ENCODE measurements at regions not wholly inside any gene's neighbourhood (a gene's known extent, or its start where the extent isn't known, plus 50 kb on each side); places are given as distances from the start of the nearest gene placed in this dataset.

- Histone ChIP-seq H4K91ac (replicated peaks; ENCODE audit: insufficient read length, low read length) (no peak overlapping the region), H2BK15ac (ENCODE audit: low read length) (no peak overlapping the region), H2BK12ac (ENCODE audit: low read depth, low read length) (no peak overlapping the region), H2AK5ac (ENCODE audit: low read depth, low read length) (no peak overlapping the region), H3K79me2 (ENCODE audit: control insufficient read depth in 1 of 2, insufficient read depth in 2 of 2, low read length in 2 of 2) (no peaks in the 10 kb centered on the region), H3K4me3 (ENCODE audit: extremely low read depth in 1 of 4, insufficient read depth in 2 of 4, low read depth in 3 of 4, low read length in 4 of 4) (no peak overlapping the region), H3K4ac (replicated peaks; ENCODE audit: insufficient read length, low read depth, low read length) (no peak overlapping the region), H3K23ac (ENCODE audit: insufficient read length) (no peak overlapping the region), H3K4me1 (replicated peaks in 1 of 4; ENCODE audit: control insufficient read depth in 3 of 4, insufficient read depth in 4 of 4, low read length in 3 of 4) (no peaks in the 10 kb centered on the region; a peak in 1 of 7 replicates), H3K36me3 (ENCODE audit: control insufficient read depth in 2 of 4, insufficient read depth in 4 of 4, low read length in 3 of 4) (no peaks in the 10 kb centered on the region), H2BK20ac (ENCODE audit: low read length) (no peak overlapping the region), H4K20me1 (replicated peaks in 1 of 2; ENCODE audit: control insufficient read depth in 1 of 2, insufficient read depth in 2 of 2, low read length in 2 of 2) (no peaks in the 10 kb centered on the region), H3K27me3 (replicated peaks in 1 of 4; ENCODE audit: control insufficient read depth in 3 of 4, extremely low read depth in 1 of 4, insufficient read depth in 3 of 4, low read length in 3 of 4) (no peaks in the 10 kb centered on the region), H4K8ac (ENCODE audit: extremely low read depth, insufficient read depth, low read length) (no peak overlapping the region), H3K23me2 (ENCODE audit: low read depth, low read length) (no peaks in the 10 kb centered on the region), H3K14ac (ENCODE audit: insufficient read length) (no peak overlapping the region), H3K79me1 (ENCODE audit: low read depth, low read length) (no peaks in the 10 kb centered on the region), H3K4me2 (ENCODE audit: insufficient read depth in 1 of 2, low read depth in 2 of 2, low read length in 2 of 2) (no peak overlapping the region), H3K27ac (ENCODE audit: low read depth, low read length) (no peak overlapping the region), H3K18ac (ENCODE audit: extremely low read depth, low read length) (no peak overlapping the region), H3K9me3 (ENCODE audit: insufficient read depth in 2 of 2, low read depth in 1 of 2, low read length in 1 of 2) (no peaks in the 10 kb centered on the region), H2AFZ (ENCODE audit: low read length) (no peak overlapping the region), H2BK120ac (replicated peaks; ENCODE audit: low read depth, low read length) (no peak overlapping the region), H3K9ac (replicated peaks in 1 of 4; ENCODE audit: extremely low read depth in 1 of 4, low read depth in 3 of 4, low read length in 3 of 4) (no peak overlapping the region), H3K56ac (replicated peaks; ENCODE audit: insufficient read length, low read depth, low read length) (no peak overlapping the region), H4K5ac (ENCODE audit: insufficient read length, low read depth, low read length) (no peak overlapping the region), H2BK5ac (ENCODE audit: low read depth, low read length) (no peak overlapping the region)
- DNase-seq (ENCODE audit: low read depth in 1 of 2, low spot score in 2 of 2) (no peak), FAIRE-seq (no peak)
- ChIA-PET POLR2A (ENCODE audit: partially characterized antibody) (no interaction called here), CTCF (ENCODE audit: partially characterized antibody) (interaction anchor here (0.9 to 4.4 kb wide), 2 partner anchors 101 to 130 kb away, joined by 3 to 40 read pairs; no protein-coding TSS in a partner anchor)
- WGBS, 2 experiments (ENCODE audit: extremely low coverage in 1 of 2, insufficient coverage in 1 of 2, insufficient read length in 1 of 2, insufficient replicate concordance in 2 of 2, low coverage in 1 of 2, low lambda C conversion rate in 2 of 2, missing lambda C conversion rate in 1 of 2), result 89% methylated on average over 6 of the region's 6 CpGs; no CpG with 5 or more reads in 1 of the 2 experiments
- no peak for TF ChIP-seq CBX8 (IDR thresholded peaks at IDR 0.05; ENCODE audit: borderline replicate concordance, low read depth, low read length)
- no peak for TF ChIP-seq EGR1 (IDR thresholded peaks at IDR 0.05; ENCODE audit: borderline replicate concordance, low read depth, low read length)
- TF ChIP-seq GABPA (IDR thresholded peaks at IDR 0.05; ENCODE audit: borderline replicate concordance, insufficient read depth, low read length), result no peak
- TF ChIP-seq YY1 (IDR thresholded peaks at IDR 0.05; ENCODE audit: low read depth, low read length), result no peak
- no peak for TF ChIP-seq POU5F1 (IDR thresholded peaks at IDR 0.05; ENCODE audit: low read depth, low read length)
- TF ChIP-seq JUND (IDR thresholded peaks at IDR 0.05; ENCODE audit: low read length), result no peak
- TF ChIP-seq RFX5 (IDR thresholded peaks at IDR 0.05; ENCODE audit: borderline replicate concordance, low read depth, low read length), result no peak
- no peak for TF ChIP-seq SP4 (IDR thresholded peaks at IDR 0.05; ENCODE audit: low read length)
Measured at GRCh38 chr12:76690921-76691700, 72.8 kb upstream of the ZDHHC17 start.

Measured in H1 (cell line).